Esophagus muscularis mucosa (tissue), 4 donors: ENCODE measurements at regions not wholly inside any gene's neighbourhood (a gene's known extent, or its start where the extent isn't known, plus 50 kb on each side); places are given as distances from the start of the nearest gene placed in this dataset.

Experiments used
- CTCF ChIP-seq, 3 experiments: fragments of 200-600 bp in 2 of 3; fragments of 450-650 bp in 1 of 3; sonication (generic) in 2 of 3; IDR thresholded peaks; one replicate each; pipeline ENCODE4 v1.5.1; 2017 to 2019; ENCODE audit warnings: antibody characterized with exemption in 3 of 3, mild to moderate bottlenecking in 2 of 3, moderate library complexity in 1 of 3
- EP300 ChIP-seq: sonication (generic); formaldehyde crosslinking; IDR thresholded peaks from one replicate; pipeline ENCODE4 v1.6.1; 2017; ENCODE audit warnings: antibody characterized with exemption
- POLR2A ChIP-seq: fragments of 450-650 bp; IDR thresholded peaks from one replicate; pipeline ENCODE4 v1.6.1; 2017; ENCODE audit warnings: antibody characterized with exemption, moderate library complexity, mild to moderate bottlenecking, low read depth
- POLR2AphosphoS5 ChIP-seq, 2 donors: sonication (generic); formaldehyde crosslinking; IDR thresholded peaks; one replicate each; pipeline ENCODE4 v1.6.1; 2017; ENCODE audit warnings: antibody characterized with exemption in 2 of 2

- TF ChIP-seq CTCF (IDR thresholded peaks at IDR 0.05), result no peak
- TF ChIP-seq POLR2A, result no peak
- no peak for TF ChIP-seq POLR2AphosphoS5 (IDR thresholded peaks at IDR 0.05)
- TF ChIP-seq EP300, result no peak
Observed at GRCh38 chr16:62392698-62393097, 356.5 kb upstream of the CDH8 start.
